GM18868 (cell line): ENCODE measurements at regions not wholly inside any gene's neighbourhood (a gene's known extent, or its start where the extent isn't known, plus 50 kb on each side); places are given as distances from the start of the nearest gene placed in this dataset.
A peak's percentile ranks its signal among the peaks of the same experiment; 100 is the strongest.

Experiments used
- ATAC-seq: cut with Tn5 transposase; IDR thresholded peaks from one replicate; pipeline ENCODE4 v1.9.1; 2021; ENCODE audit warnings: mild to moderate bottlenecking, moderate library complexity; ENCODE audit not compliant: unreplicated experiment

DNA sequence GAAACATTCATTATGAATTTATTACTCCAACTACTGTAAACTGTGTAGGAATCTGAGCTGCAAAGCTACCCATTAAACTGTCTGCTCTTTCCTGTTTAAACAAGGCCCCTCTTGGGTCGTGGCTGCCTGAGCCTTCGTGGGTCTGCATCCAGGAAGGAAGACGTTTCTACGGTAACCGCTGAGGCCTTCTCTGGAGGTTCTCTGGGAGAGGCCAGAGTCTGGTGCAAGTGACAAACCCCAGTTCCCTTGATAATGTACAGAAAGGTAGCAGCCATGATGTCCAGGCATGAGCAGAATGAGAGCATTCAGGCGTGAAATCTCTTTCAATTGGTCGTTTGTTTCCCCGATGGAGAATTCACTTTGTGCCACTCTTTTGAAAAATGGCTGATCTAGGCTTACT lies 350.2 kb downstream of the PLPP3 start:
- ATAC-seq: no peak

- ATAC-seq: no peak
Measured at GRCh38 chr1:56227886-56228285, 351.5 kb downstream of the PLPP3 start.

- no peak for ATAC-seq
Measured at GRCh38 chr1:56227401-56227800, 352.0 kb downstream of the PLPP3 start.

- no peak for ATAC-seq
Measured at GRCh38 chr1:56225964-56226815, 353.2 kb downstream of the PLPP3 start.

- ATAC-seq: no peak
Measured at GRCh38 chr1:56223968-56224367, 355.4 kb downstream of the PLPP3 start.

GRCh38 chr1:56222914-56223540 lies 356.3 kb downstream of the PLPP3 start:
- ATAC-seq: no peak

DNA sequence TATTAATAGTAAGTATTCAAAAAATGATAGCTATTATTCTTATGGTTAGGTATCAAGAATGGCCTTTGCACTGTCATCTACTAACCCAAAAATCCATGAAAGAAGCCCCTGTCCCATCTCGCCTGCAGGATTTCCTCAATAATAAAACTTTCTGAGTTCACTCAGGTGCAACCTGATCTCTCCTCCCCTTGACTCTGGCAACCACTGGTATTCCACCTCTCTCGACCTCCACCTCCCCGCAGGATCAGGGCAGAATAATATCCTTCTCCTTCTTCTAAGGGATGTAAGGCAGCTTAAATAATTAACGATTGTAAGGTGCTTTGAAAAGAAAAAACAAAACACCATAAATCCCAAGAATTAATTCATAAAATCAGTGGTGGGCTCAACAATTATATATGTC lies 359.3 kb downstream of the PLPP3 start:
- ATAC-seq: no peak

GRCh38 chr1:56218023-56218422 lies 361.3 kb downstream of the PLPP3 start:
- ATAC-seq: no peak

- no peak for ATAC-seq
Measured at GRCh38 chr1:56216218-56216617, 363.1 kb downstream of the PLPP3 start.

- ATAC-seq: no peak
Measured at GRCh38 chr1:56215771-56216170, 363.6 kb downstream of the PLPP3 start.

DNA sequence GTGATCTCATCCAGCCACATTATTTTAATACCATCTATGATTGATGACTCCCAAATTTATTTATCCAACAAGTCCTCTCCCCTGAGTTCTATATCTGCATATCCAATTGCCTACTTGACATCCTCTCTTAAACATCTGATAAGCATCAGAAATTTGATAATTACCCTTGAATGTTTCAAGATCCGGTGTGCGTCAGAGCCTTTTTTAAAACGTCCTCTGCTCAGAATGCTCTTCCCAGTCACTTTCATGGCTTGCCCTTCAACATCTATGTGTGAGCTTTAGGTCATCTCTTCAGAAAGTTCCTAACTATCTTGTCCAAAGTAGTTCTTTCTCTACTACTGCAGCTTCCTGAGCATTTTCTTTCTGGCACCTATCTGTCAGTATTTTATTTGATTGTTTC lies 364.3 kb downstream of the PLPP3 start:
- ATAC-seq: no peak

DNA sequence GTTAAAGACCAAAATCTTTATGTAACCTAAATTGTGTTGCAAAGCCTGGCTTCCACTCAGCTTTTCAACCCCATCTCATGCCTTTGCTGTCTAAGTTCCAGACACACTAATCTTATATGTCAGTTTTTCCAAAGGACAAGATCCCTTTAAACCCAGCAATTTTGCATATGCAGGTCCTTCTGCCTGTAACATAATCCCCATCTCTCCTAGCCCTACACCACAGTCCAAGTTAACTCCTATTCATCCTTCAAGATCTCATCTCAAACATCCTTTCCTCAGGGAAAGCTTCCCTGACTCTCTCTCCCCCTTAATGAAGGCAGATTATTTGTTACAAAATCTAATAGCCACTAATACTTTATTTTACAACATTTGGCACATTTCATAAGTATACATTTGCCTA lies 366.3 kb downstream of the PLPP3 start:
- no peak for ATAC-seq

DNA sequence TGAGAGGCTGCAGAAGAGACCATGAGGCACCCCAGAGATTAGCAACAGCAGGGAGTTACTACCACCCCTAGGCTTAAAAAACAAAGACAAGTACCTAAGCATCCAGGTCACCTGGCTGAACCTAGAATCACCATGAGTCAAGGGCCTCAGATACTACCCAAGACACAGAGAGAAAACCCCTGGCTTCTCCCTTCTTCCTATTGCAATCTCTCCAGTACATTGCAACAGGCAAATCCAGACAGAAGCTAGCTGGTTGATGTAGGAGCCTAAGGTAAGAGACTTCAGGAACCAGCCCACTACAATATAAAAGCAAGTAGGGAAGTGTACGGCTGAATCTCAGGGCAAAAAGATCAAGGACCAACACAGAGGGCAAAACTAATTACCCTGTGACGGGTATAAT lies 367.2 kb downstream of the PLPP3 start:
- ATAC-seq: no peak

DNA sequence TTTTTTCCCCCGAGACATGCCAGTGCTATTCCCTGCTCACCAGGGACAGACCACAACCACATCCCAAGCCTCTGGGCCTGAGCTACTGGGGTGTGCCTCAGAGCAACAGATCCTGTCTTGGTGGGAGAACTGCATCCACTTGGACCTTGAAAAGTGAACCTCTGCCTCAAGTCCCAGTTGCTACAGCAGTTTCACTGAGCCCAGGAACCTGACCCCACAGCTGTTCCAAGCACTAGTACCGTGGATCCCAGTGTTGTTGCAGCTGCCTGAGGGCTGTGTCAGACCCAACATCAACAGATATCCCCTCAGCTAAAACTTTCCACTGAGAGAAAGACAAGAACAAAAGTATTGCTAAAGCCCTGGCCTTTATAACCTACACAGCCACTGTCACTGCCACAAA lies 373.0 kb downstream of the PLPP3 start:
- ATAC-seq: no peak

- no peak for ATAC-seq
Measured at GRCh38 chr1:56204206-56204605, 375.2 kb downstream of the PLPP3 start.

- peak; percentile 40 for ATAC-seq
Measured at GRCh38 chr1:56202796-56203492, 376.4 kb downstream of the PLPP3 start.

DNA sequence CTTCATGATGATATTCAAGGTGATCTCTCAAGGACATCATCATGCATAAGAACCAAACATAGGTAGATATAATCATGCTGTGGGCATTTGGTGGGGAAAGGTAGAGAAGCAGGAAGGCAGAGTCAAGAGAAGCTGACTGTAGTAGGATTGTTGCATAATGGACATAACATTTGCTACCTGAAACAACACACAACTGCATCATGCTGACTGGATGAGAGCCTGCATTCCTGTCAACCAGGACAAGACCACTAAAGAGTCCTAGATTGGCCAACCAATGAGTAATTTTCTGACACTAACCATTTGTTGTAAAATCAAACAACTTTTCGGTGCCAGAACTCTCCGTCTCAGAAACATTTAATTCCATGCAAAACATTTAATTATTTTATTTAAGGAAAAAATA lies 377.2 kb downstream of the PLPP3 start:
- no peak for ATAC-seq

- no peak for ATAC-seq
Measured at GRCh38 chr1:56200896-56201295, 378.5 kb downstream of the PLPP3 start.

DNA sequence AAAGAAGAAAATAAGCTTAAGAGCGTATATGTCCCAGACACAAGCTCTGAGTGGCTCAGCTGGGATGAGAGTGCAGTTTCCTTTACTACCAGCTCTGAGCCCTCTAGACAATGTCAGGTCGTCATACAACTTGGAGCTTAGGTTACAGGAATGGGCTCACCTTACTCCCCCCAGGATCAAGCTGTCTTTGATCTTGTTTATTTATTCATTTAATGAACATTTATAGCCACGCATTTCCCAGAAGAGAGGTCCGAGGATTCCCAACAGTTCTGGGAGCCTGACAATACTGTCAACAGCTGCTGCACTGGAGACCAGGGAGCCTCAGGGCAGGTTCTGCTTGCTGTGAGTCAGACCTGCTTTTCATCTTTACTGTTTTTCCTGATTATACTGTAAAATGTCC lies 378.9 kb downstream of the PLPP3 start:
- no peak for ATAC-seq

DNA sequence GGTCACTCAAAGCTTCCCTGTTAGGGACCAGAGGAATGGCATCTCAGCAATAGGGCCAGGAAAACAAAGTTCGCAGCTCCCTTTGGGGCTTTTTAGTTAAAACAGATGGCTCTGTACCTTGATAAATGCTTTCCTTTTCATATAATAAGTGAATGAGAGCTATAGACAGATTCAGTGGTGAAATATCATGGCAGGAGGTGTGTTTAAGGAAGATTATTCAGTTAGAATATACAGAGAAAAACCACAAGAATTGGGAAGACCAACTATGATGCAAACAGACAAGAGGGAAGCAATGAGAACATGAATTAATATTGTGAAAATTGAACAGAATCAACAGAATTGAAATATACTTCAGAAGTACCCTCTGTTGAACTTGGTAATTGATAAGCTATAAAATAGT lies 379.4 kb downstream of the PLPP3 start:
- ATAC-seq: no peak

DNA sequence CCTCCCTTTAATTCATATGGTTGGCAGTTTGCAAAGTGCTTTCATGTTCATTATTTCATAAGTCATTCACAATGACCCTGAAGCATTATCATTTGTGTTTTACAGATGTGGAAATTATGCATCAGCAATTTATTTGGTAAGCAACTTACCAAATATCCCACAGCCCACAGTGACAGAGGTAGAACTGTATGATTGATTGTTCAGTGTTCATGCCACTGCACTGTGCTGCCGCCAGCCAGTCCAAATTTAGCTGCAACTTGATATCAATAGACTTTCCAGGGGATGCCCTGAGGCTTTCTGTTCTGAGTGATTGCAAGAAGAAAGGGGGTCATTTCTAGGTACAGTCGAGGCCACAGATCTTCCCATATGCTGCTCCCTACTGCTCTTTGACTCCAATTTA lies 380.3 kb downstream of the PLPP3 start:
- no peak for ATAC-seq

DNA sequence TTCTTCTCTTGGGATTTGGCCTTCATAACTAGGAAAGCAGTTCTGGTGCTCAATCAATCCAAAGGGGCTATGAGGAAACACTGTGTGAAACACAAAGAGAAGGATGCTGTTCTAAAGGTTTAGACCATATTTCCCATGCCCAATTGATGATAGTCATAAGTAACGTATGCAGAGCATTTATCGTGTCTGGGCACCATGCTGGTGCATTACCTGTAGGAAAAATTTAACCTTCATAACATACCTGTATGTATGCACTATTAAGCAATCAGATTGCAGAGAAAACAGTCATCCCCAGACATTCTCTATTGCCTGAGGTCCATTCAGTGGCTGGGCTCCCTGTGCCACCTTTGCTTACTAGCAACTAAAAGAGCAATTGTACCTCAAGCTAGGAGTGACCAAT lies 381.4 kb downstream of the PLPP3 start:
- no peak for ATAC-seq
